Stomach (tissue), 4 donors: ENCODE measurements at regions not wholly inside any gene's neighbourhood (a gene's known extent, or its start where the extent isn't known, plus 50 kb on each side); places are given as distances from the start of the nearest gene placed in this dataset.

ENCODE experiments used
- EP300 ChIP-seq: sonication (generic); formaldehyde crosslinking; IDR thresholded peaks from one replicate; pipeline ENCODE4 v1.6.1; 2017; ENCODE audit warnings: antibody characterized with exemption
- TF ChIP-seq, protein P1 (sequence below), 7 experiments: fragments of 450-650 bp in 4 of 7; fragments of 200-600 bp in 3 of 7; sonication (generic) in 3 of 7; IDR thresholded peaks; one replicate each; pipeline ENCODE4 v1.5.1; 2016 to 2019; ENCODE audit warnings: antibody characterized with exemption in 7 of 7, control low read depth in 2 of 7, mild to moderate bottlenecking in 1 of 7

DNA sequence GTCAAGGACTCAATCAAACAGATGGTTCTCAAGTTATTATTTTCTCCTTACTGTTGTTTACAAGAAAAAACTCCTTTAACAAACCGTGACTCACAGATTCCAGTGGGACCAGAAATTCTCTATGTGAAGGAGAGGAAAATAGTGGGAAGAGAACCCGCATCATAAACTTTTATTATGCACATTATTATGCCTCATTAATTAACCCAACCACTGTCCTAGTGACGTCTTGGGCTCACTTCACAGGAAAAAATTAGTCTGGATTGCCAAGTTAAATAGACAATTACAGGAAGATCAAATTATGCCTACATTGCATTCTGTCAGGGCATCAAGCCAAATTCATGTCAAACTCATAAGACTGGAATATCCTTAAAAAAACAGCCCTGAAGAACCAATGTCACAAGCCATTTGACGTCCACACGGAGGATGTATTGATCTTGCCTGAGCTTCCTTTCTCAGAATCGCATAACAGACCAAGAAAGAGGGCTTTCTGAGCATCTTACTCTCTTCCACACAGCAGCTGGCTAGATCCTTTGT lies 347.8 kb downstream of the DUSP10 start:
- TF ChIP-seq, protein P1, sequence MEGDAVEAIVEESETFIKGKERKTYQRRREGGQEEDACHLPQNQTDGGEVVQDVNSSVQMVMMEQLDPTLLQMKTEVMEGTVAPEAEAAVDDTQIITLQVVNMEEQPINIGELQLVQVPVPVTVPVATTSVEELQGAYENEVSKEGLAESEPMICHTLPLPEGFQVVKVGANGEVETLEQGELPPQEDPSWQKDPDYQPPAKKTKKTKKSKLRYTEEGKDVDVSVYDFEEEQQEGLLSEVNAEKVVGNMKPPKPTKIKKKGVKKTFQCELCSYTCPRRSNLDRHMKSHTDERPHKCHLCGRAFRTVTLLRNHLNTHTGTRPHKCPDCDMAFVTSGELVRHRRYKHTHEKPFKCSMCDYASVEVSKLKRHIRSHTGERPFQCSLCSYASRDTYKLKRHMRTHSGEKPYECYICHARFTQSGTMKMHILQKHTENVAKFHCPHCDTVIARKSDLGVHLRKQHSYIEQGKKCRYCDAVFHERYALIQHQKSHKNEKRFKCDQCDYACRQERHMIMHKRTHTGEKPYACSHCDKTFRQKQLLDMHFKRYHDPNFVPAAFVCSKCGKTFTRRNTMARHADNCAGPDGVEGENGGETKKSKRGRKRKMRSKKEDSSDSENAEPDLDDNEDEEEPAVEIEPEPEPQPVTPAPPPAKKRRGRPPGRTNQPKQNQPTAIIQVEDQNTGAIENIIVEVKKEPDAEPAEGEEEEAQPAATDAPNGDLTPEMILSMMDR (IDR thresholded peaks at IDR 0.05): no peak
- no peak for TF ChIP-seq EP300
